ENCODE measurements at regions not wholly inside any gene's neighbourhood (a gene's known extent, or its start where the extent isn't known, plus 50 kb on each side); places are given as distances from the start of the nearest gene placed in this dataset.

- no peak for TF ChIP-seq CTCF (conservative IDR thresholded peaks at IDR 0.05; ENCODE audit: low read depth, low read length)
- TF ChIP-seq EZH2 (IDR thresholded peaks at IDR 0.05; ENCODE audit: low read length, unreplicated experiment): no peak
- TF ChIP-seq EZH2phosphoT487 (IDR thresholded peaks at IDR 0.05; ENCODE audit: borderline replicate concordance, low read length): no peak
Observed at GRCh38 chr2:30089171-30089570, 57.6 kb upstream of the YPEL5 start.

Data from PC-3 (cell line).